Stomach (tissue), 8 donors: ENCODE measurements at regions not wholly inside any gene's neighbourhood (a gene's known extent, or its start where the extent isn't known, plus 50 kb on each side); places are given as distances from the start of the nearest gene placed in this dataset.
A peak's percentile ranks its signal among the peaks of the same experiment; 100 is the strongest.

Experiments
- DNase-seq, 2 donors: peaks; one replicate each; pipeline versions ENCODE4 v3.0.0 to v3.0.0-alpha.2; 2013 to 2019
- H3K27ac ChIP-seq, 5 donors: fragments of 200-600 bp in 4 of 5; sonication (generic) in 4 of 5; one replicate each; pipeline ENCODE4 v1.5.1; 2013 to 2019; ENCODE audit warnings: mild to moderate bottlenecking in 1 of 5, moderate library complexity in 1 of 5
- H3K27me3 ChIP-seq, 3 donors: fragments of 200-600 bp; sonication (generic); one replicate each; pipeline ENCODE4 v1.5.1; 2017 to 2019; ENCODE audit warnings: mixed run types in 1 of 3
- H3K36me3 ChIP-seq, 4 donors: fragments of 200-600 bp; sonication (generic); 1 replicate in 3 of 4; 2 replicates in 1 of 4; pipeline ENCODE4 v1.5.1; 2016 to 2019
- H3K4me1 ChIP-seq, 4 donors: fragments of 200-600 bp; sonication (generic); one replicate each; pipeline ENCODE4 v1.5.1; 2016 to 2019
- H3K4me3 ChIP-seq, 4 donors: fragments of 200-600 bp; sonication (generic) in 3 of 4; one replicate each; pipeline ENCODE4 v1.5.1; 2016 to 2019; ENCODE audit warnings: mild to moderate bottlenecking in 1 of 4
- H3K9me3 ChIP-seq, 4 donors: fragments of 200-600 bp; sonication (generic); one replicate each; pipeline ENCODE4 v1.5.1; 2016 to 2019
- EP300 ChIP-seq: sonication (generic); formaldehyde crosslinking; IDR thresholded peaks from one replicate; pipeline ENCODE4 v1.6.1; 2017; ENCODE audit warnings: antibody characterized with exemption
- POLR2A ChIP-seq, 4 donors: fragments of 450-650 bp; IDR thresholded peaks; one replicate each; pipeline ENCODE4 v1.6.1; 2016; ENCODE audit warnings: antibody characterized with exemption in 4 of 4, control low read depth in 2 of 4, mild to moderate bottlenecking in 1 of 4, moderate library complexity in 1 of 4
- POLR2AphosphoS5 ChIP-seq, 3 donors: sonication (generic); formaldehyde crosslinking; IDR thresholded peaks; one replicate each; pipeline ENCODE4 v1.6.1; 2016; ENCODE audit warnings: antibody characterized with exemption in 3 of 3
- WGBS, 5 donors: extraction: QIAGEN DNeasy Blood & Tissue Kit in 3 of 5; methylation state at CpG; one replicate each; pipeline versions ENCODE4 v1.1.5 to v1.1.7; 2013 to 2018; 5-methylcytosine and 5-hydroxymethylcytosine counted together
- intact Hi-C: fragments of 100-400 bp; cut with DNase I; formaldehyde crosslinking; loops from one replicate; pipeline ENCODE4 v1.15.1; 2023; ENCODE audit warnings: low total_unique reads
- TF ChIP-seq, protein P1 (sequence below), 7 experiments: fragments of 450-650 bp in 4 of 7; fragments of 200-600 bp in 3 of 7; sonication (generic) in 3 of 7; IDR thresholded peaks; one replicate each; pipeline ENCODE4 v1.5.1; 2016 to 2019; ENCODE audit warnings: antibody characterized with exemption in 7 of 7, control low read depth in 2 of 7, mild to moderate bottlenecking in 1 of 7
- donor health status: healthy with polysubstance abuse.
- donor health status: Bipolar disorder and iron deficiency.
- donor health status: healthy.

DNA sequence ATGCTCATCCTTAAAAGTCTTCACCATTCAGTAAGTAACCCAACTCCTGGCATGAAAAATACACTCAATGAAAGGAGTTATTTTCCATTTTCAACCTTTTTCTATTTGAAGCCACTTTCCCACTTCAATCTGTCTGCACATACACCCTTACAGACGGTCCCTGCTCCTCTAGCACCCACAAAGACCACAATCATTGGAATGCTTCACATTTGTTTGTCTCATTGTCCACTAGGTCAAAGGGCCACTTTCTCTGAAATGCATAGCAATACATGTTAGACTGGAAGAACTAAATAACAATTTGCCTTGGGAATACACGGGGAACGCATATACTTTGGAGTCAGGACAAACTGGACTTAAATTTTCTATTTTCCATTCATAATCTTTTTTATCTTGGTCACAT, 487.1 kb upstream of the C1orf87 start:
- H3K4me1 ChIP-seq: no peaks in the 10 kb centered on the region
- no peak overlapping the region for H3K4me3 ChIP-seq
- H3K9me3 ChIP-seq: no peaks in the 10 kb centered on the region
- 83 to 94% (median 89%) methylated on average over 3 of the region's 3 CpGs for WGBS, 5 donors
- H3K27me3 ChIP-seq: no peaks in the 10 kb centered on the region
- intact Hi-C loops: no loop called here
- H3K36me3 ChIP-seq: no peaks in the 10 kb centered on the region
- TF ChIP-seq, protein P1, sequence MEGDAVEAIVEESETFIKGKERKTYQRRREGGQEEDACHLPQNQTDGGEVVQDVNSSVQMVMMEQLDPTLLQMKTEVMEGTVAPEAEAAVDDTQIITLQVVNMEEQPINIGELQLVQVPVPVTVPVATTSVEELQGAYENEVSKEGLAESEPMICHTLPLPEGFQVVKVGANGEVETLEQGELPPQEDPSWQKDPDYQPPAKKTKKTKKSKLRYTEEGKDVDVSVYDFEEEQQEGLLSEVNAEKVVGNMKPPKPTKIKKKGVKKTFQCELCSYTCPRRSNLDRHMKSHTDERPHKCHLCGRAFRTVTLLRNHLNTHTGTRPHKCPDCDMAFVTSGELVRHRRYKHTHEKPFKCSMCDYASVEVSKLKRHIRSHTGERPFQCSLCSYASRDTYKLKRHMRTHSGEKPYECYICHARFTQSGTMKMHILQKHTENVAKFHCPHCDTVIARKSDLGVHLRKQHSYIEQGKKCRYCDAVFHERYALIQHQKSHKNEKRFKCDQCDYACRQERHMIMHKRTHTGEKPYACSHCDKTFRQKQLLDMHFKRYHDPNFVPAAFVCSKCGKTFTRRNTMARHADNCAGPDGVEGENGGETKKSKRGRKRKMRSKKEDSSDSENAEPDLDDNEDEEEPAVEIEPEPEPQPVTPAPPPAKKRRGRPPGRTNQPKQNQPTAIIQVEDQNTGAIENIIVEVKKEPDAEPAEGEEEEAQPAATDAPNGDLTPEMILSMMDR (IDR thresholded peaks at IDR 0.05): no peak
- no peak for TF ChIP-seq POLR2AphosphoS5 (IDR thresholded peaks at IDR 0.05)
- no peak for TF ChIP-seq EP300
- no peak for TF ChIP-seq POLR2A (IDR thresholded peaks at IDR 0.05)
- DNase-seq: no peak
- H3K27ac ChIP-seq: no peak overlapping the region

DNA sequence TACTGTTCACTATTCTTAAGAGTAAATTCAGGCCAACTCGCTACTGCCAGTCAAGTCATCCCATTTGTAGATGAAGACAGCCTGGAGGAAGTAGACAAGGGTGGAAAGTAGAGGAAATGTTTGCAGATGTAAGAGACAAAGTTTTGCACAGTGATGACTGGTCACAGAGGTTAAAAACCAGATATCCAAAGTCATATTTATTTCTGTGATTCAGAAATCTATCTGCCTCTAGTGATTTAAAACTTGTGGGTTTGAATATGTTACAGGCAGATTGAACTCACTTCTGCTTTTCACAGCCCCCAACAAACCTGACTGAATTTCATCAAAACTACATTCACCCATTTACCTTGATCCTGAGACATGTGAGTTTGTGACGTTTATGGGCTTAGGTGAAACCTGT, 484.7 kb upstream of the C1orf87 start:
- no peak for TF ChIP-seq POLR2A (IDR thresholded peaks at IDR 0.05)
- TF ChIP-seq, protein P1 (IDR thresholded peaks at IDR 0.05): no peak
- TF ChIP-seq EP300: no peak
- TF ChIP-seq POLR2AphosphoS5 (IDR thresholded peaks at IDR 0.05): no peak
- no peak overlapping the region for H3K4me3 ChIP-seq
- H3K27me3 ChIP-seq: no peaks in the 10 kb centered on the region
- no peaks in the 10 kb centered on the region for H3K4me1 ChIP-seq
- H3K36me3 ChIP-seq: no peaks in the 10 kb centered on the region
- WGBS, 5 donors: 66 to 76% (median 74%) methylated on average over 2 of the region's 2 CpGs
- DNase-seq: no peak
- H3K27ac ChIP-seq: no peak overlapping the region
- intact Hi-C loops: no loop called here
- no peaks in the 10 kb centered on the region for H3K9me3 ChIP-seq

DNA sequence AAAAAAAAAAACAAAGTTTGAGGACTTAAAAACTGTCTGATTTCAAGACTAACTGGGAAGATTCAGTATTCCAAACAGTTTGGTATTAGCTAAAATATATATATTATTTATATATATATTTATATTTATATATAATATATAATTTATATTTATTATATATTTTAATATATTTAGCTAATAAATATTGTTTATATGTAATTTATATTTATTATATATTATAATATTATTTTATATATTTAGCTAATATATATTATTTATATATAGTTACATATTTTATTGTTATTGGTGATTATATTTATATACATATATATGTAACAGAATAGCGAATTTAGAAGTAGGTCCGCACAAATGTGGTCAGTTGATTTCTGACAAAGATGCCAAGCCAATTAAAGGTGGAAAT, 480.2 kb upstream of the C1orf87 start:
- Histone ChIP-seq H3K4me1 (no peaks in the 10 kb centered on the region), H3K36me3 (no peaks in the 10 kb centered on the region), H3K27me3 (no peaks in the 10 kb centered on the region), H3K27ac (no peak overlapping the region), H3K4me3 (no peak overlapping the region), H3K9me3 (no peaks in the 10 kb centered on the region)
- 91 to 97% (median 95%) methylated on average over 2 of the region's 2 CpGs for WGBS, 5 donors
- no peak for DNase-seq
- intact Hi-C loops: no loop called here
- TF ChIP-seq POLR2A (IDR thresholded peaks at IDR 0.05) (no peak), POLR2AphosphoS5 (IDR thresholded peaks at IDR 0.05) (no peak), EP300 (no peak)
- TF ChIP-seq, protein P1 (IDR thresholded peaks at IDR 0.05): no peak

DNA sequence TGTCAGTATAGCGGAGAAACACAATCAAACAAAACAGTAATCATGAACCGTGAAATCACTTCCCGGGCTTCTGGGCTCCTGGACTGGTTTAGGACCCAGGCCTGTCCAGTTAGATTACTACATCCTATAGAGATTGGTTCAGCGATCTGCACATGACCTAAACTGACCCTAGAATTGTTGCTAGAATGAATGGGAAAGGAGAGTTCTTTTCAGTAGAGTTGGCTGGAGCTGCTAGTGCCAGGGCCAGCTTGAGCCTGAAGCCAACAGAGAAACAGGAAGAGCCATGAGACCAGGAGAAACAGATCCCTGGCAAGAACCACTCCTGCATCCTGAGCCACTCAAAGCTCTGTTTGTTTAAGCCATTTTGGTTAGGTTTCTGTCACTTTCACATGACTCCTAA, 474.3 kb upstream of the C1orf87 start:
- DNase-seq: peak in 1 of 2 donors; percentile 46
- H3K4me3 ChIP-seq: no peak overlapping the region
- 33 to 68% (median 42%) methylated on average over 4 of the region's 4 CpGs for WGBS, 5 donors
- no peaks in the 10 kb centered on the region for H3K27me3 ChIP-seq
- no peaks in the 10 kb centered on the region for H3K4me1 ChIP-seq
- TF ChIP-seq POLR2AphosphoS5 (IDR thresholded peaks at IDR 0.05): no peak
- TF ChIP-seq EP300: no peak
- TF ChIP-seq POLR2A (IDR thresholded peaks at IDR 0.05): no peak
- TF ChIP-seq, protein P1 (IDR thresholded peaks at IDR 0.05): no peak
- no peaks in the 10 kb centered on the region for H3K36me3 ChIP-seq
- no peak overlapping the region for H3K27ac ChIP-seq
- intact Hi-C loops: no loop called here
- H3K9me3 ChIP-seq: no peaks in the 10 kb centered on the region
